ENCODE measurements at regions not wholly inside any gene's neighbourhood (a gene's known extent, or its start where the extent isn't known, plus 50 kb on each side); places are given as distances from the start of the nearest gene placed in this dataset.

GRCh38 chr17:11121341-11121985 is 119.5 kb upstream of the SHISA6 start:
- dilution Hi-C loops (cut with MboI; ENCODE audit: extremely low pct_ligation_motif_present, low sequenced_read_pairs): no loop called here
- TF ChIP-seq JUN (IDR thresholded peaks at IDR 0.05; ENCODE audit: borderline replicate concordance, insufficient read depth, insufficient read length, low read depth) (no peak), EZH2 (IDR thresholded peaks at IDR 0.05; ENCODE audit: borderline replicate concordance, low read depth, low read length, severe bottlenecking) (no peak), MAX (IDR thresholded peaks at IDR 0.05; ENCODE audit: insufficient read depth, insufficient read length) (no peak), FOS (IDR thresholded peaks at IDR 0.05; ENCODE audit: borderline replicate concordance, insufficient read depth, low read length) (no peak), POLR2AphosphoS5 (IDR thresholded peaks at IDR 0.05; ENCODE audit: insufficient read depth, low read depth, low read length) (no peak), CTCF (IDR thresholded peaks at IDR 0.05; ENCODE audit: extremely low read depth in 1 of 2, insufficient read depth in 1 of 2, low read depth in 1 of 2, low read length in 2 of 2) (no peak), GATA2 (IDR thresholded peaks at IDR 0.05; ENCODE audit: insufficient read depth, insufficient read length, low read depth, low read length) (no peak), POLR2A (IDR thresholded peaks at IDR 0.05; ENCODE audit: low read depth, low read length) (no peak), MYC (IDR thresholded peaks at IDR 0.05; ENCODE audit: low read depth, low read length) (no peak)
- DNase-seq (ENCODE audit: low read depth, low spot score): no peak
- BruUV-seq (replicated peaks): no TSS peak
- no peak overlapping the region for H3K4me3 ChIP-seq (replicated peaks in 1 of 3; ENCODE audit: insufficient read depth in 1 of 3, low read depth in 1 of 3, low read length in 3 of 3)
- H3K79me2 ChIP-seq (ENCODE audit: control insufficient read depth, insufficient read depth, low read length): no peaks in the 10 kb centered on the region
- ChIA-PET POLR2A (no interaction called here), CTCF (no interaction called here)
- no peak overlapping the region for H3K27ac ChIP-seq (ENCODE audit: insufficient read depth, low read depth, low read length)
- H3K4me1 ChIP-seq (ENCODE audit: control insufficient read depth, extremely low read depth, insufficient read depth, low read length): no peaks in the 10 kb centered on the region
- no peaks in the 10 kb centered on the region for H3K27me3 ChIP-seq (ENCODE audit: control insufficient read depth in 2 of 2, insufficient read depth in 2 of 2, low read length in 2 of 2)
- H4K20me1 ChIP-seq (replicated peaks; ENCODE audit: control insufficient read depth, extremely low read depth, insufficient read depth, low read length): no peaks in the 10 kb centered on the region
- H3K9me3 ChIP-seq (replicated peaks; ENCODE audit: control insufficient read depth, insufficient read depth, low read length): peaks cover 2% of the 10 kb centered on the region
- FAIRE-seq: no peak
- H3K4me2 ChIP-seq (ENCODE audit: insufficient read depth, low read length): no peak overlapping the region
- H3K9ac ChIP-seq (replicated peaks; ENCODE audit: extremely low read depth, insufficient read depth, low read length): no peak overlapping the region
- no peaks in the 10 kb centered on the region for H3K9me1 ChIP-seq (replicated peaks; ENCODE audit: control insufficient read depth, extremely low read depth, insufficient read depth, low read length)
- intact Hi-C loops (cut with micrococcal nuclease): no loop called here
- no peak overlapping the region for H2AFZ ChIP-seq (ENCODE audit: low read depth, low read length)
- no peaks in the 10 kb centered on the region for H3K36me3 ChIP-seq (ENCODE audit: control insufficient read depth in 2 of 2, extremely low read depth in 1 of 2, insufficient read depth in 2 of 2, low read length in 2 of 2)
